HCT116 (cell line): ENCODE measurements at regions not wholly inside any gene's neighbourhood (a gene's known extent, or its start where the extent isn't known, plus 50 kb on each side); places are given as distances from the start of the nearest gene placed in this dataset.

Source experiments
- ATAC-seq: fragments of 200-7000 bp; cut with Tn5 transposase; 2 replicates; pipeline ENCODE4 v1.9.1; 2020; ENCODE audit warnings: mild to moderate bottlenecking, moderate library complexity
- BruUV-seq: library from RNA; stranded (reverse); fragments of 400-500 nt; replicated peaks from 2 replicates; lab custom pipeline; 2021; lab: Mats Ljungman, UMichigan
- CTCF ChIA-PET: fragments of 300-600 bp; sonication (Branson Sonifier 250); formaldehyde crosslinking; loops from one replicate; lab custom pipeline; 2021; ENCODE audit warnings: antibody characterized with exemption; lab: Charles Lee
- POLR2A ChIA-PET: fragments of 300-600, 350-600 bp; sonication (Branson Sonifier 250); formaldehyde crosslinking; loops from one replicate; lab custom pipeline; 2021; ENCODE audit warnings: antibody characterized with exemption; lab: Charles Lee
- RAD21 ChIA-PET, 2 experiments: fragments of 300-600 bp; sonication (Branson Sonifier 250); formaldehyde crosslinking; loops; one replicate each; lab custom pipeline; 2023; ENCODE audit warnings: low total read pairs in 2 of 2; ENCODE audit not compliant: uncharacterized antibody in 2 of 2, unreplicated experiment in 2 of 2, low non-redundant PET in 1 of 2; lab: Charles Lee
- DNase-seq: peaks from one replicate; pipeline ENCODE4 v3.0.0-alpha.2; 2010; ENCODE audit warnings: low read depth, low spot score
- H2AFZ ChIP-seq: fragments of 200-600 bp; shearing (Covaris generic), sonication (generic); 2 replicates; pipeline ENCODE4 v1.6.1; 2017; ENCODE audit warnings: low read depth, mixed run types, mixed read lengths, antibody characterized with exemption, low read length; ENCODE audit not compliant: poor library complexity, severe bottlenecking
- H3K27ac ChIP-seq: 2 replicates; pipeline ENCODE4 v1.5.1; 2012; ENCODE audit warnings: low read depth, low read length
- H3K27me3 ChIP-seq: fragments of 200-600 bp; sonication (generic); 2 replicates; pipeline ENCODE4 v1.6.1; 2016; ENCODE audit warnings: mixed run types, low read length, mixed read lengths; ENCODE audit not compliant: insufficient read depth
- H3K36me3 ChIP-seq, 2 experiments: fragments of 200-500 bp in 1 of 2; fragments of 200-600 bp in 1 of 2; sonication (Bioruptor generic) in 1 of 2; sonication (generic) in 1 of 2; 2 replicates each; pipeline versions ENCODE4 v1.5.1 to v1.6.1; 2014 to 2016; ENCODE audit warnings: low read length in 2 of 2, inconsistent platforms in 1 of 2, mixed read lengths in 1 of 2, mixed run types in 1 of 2; ENCODE audit not compliant: insufficient read depth in 2 of 2, control insufficient read depth in 1 of 2
- H3K4me1 ChIP-seq, 2 experiments: fragments of 200-600 bp in 1 of 2; sonication (generic) in 1 of 2; 2 replicates each; pipeline versions ENCODE4 v1.5.1 to v1.6.1; 2012 to 2017; ENCODE audit warnings: low read length in 2 of 2, inconsistent platforms in 1 of 2, mild to moderate bottlenecking in 1 of 2, mixed read lengths in 1 of 2, mixed run types in 1 of 2, moderate library complexity in 1 of 2; ENCODE audit not compliant: insufficient read depth in 2 of 2, control insufficient read depth in 1 of 2
- H3K4me2 ChIP-seq: fragments of 200-600 bp; sonication (generic); 2 replicates; pipeline ENCODE4 v1.6.1; 2017; ENCODE audit warnings: mixed run types, low read length, mixed read lengths
- H3K4me3 ChIP-seq, 2 experiments: fragments of 200-600 bp in 1 of 2; sonication (generic) in 1 of 2; replicated peaks in 1 of 2; 2 replicates each; pipeline ENCODE4 v1.5.1; 2011 to 2016; ENCODE audit warnings: low read length in 2 of 2, control low read depth in 1 of 2, low read depth in 1 of 2, mild to moderate bottlenecking in 1 of 2, mixed read lengths in 1 of 2, mixed run types in 1 of 2
- H3K79me2 ChIP-seq: fragments of 200-600 bp; sonication (generic); 2 replicates; pipeline ENCODE4 v1.6.1; 2017; ENCODE audit warnings: mild to moderate bottlenecking, mixed run types, low read length, moderate library complexity, mixed read lengths; ENCODE audit not compliant: insufficient read depth
- H3K9ac ChIP-seq: fragments of 200-600 bp; sonication (generic); 2 replicates; pipeline ENCODE4 v1.6.1; 2016; ENCODE audit warnings: low read length, mixed read lengths
- H3K9me2 ChIP-seq: fragments of 200-600 bp; sonication (generic), shearing (Covaris generic); 2 replicates; pipeline ENCODE4 v1.6.1; 2017; ENCODE audit warnings: mixed run types, mild to moderate bottlenecking, moderate library complexity; ENCODE audit not compliant: insufficient read depth
- H3K9me3 ChIP-seq, 2 experiments: fragments of 200-500 bp in 1 of 2; fragments of 200-600 bp in 1 of 2; sonication (Bioruptor generic) in 1 of 2; sonication (generic) in 1 of 2; 2 replicates each; pipeline ENCODE4 v1.6.1; 2014 to 2017; ENCODE audit warnings: low read length in 2 of 2, mixed read lengths in 2 of 2, inconsistent platforms in 1 of 2, low read depth in 1 of 2, mild to moderate bottlenecking in 1 of 2, mixed run types in 1 of 2, moderate library complexity in 1 of 2; ENCODE audit not compliant: control insufficient read depth in 1 of 2, insufficient read depth in 1 of 2
- H4K20me1 ChIP-seq: fragments of 200-600 bp; sonication (generic), shearing (Covaris generic); 2 replicates; pipeline ENCODE4 v1.6.1; 2017; ENCODE audit warnings: mixed run types, mild to moderate bottlenecking, moderate library complexity; ENCODE audit not compliant: insufficient read depth
- CBX3 ChIP-seq: IDR thresholded peaks from 2 replicates; pipeline ENCODE4 v1.6.1; 2012; ENCODE audit warnings: low read depth
- CEBPB ChIP-seq: IDR thresholded peaks from 2 replicates; pipeline ENCODE4 v1.6.1; 2012; ENCODE audit warnings: low read depth
- EGR1 ChIP-seq: IDR thresholded peaks from 2 replicates; pipeline ENCODE4 v1.6.1; 2012; ENCODE audit warnings: low read depth
- EZH2 ChIP-seq: fragments of 200-600 bp; sonication (generic); IDR thresholded peaks from 2 replicates; pipeline ENCODE4 v1.6.1; 2017; ENCODE audit warnings: antibody characterized with exemption, mixed run types
- JUND ChIP-seq: IDR thresholded peaks from 2 replicates; pipeline ENCODE4 v1.6.1; 2012
- POLR2A ChIP-seq: IDR thresholded peaks from 2 replicates; pipeline ENCODE4 v1.7.0; 2011; ENCODE audit warnings: borderline replicate concordance; ENCODE audit not compliant: insufficient read depth, insufficient read length; ENCODE audit errors: extremely low read depth
- RAD21 ChIP-seq: IDR thresholded peaks from 2 replicates; pipeline ENCODE4 v1.6.1; 2012; ENCODE audit warnings: low read depth, mild to moderate bottlenecking
- SRF ChIP-seq: IDR thresholded peaks from 2 replicates; pipeline ENCODE4 v1.6.1; 2012; ENCODE audit warnings: low read depth
- YY1 ChIP-seq: IDR thresholded peaks from 2 replicates; pipeline ENCODE4 v1.6.1; 2011; ENCODE audit warnings: low read length, low read depth, moderate library complexity, mild to moderate bottlenecking; ENCODE audit not compliant: insufficient replicate concordance; ENCODE audit errors: extremely low read depth
- ZNF274 ChIP-seq: fragments of 200-500 bp; sonication (Bioruptor generic); IDR thresholded peaks from 2 replicates; pipeline ENCODE4 v1.6.1; 2014; ENCODE audit warnings: mild to moderate bottlenecking, low read depth, low read length, inconsistent platforms
- intact Hi-C: fragments of 100-400 bp; cut with micrococcal nuclease; formaldehyde crosslinking; loops from 2 replicates; pipeline ENCODE4 v1.10.0; 2022
- TF ChIP-seq, protein P1 (sequence below), 3 experiments: fragments of 200-600 bp in 1 of 3; sonication (generic) in 1 of 3; IDR thresholded peaks in 2 of 3; conservative IDR thresholded peaks in 1 of 3; 2 replicates each; pipeline ENCODE4 v1.5.1; 2012 to 2017; ENCODE audit warnings: low read depth in 2 of 3, low read length in 2 of 3, antibody characterized with exemption in 1 of 3, borderline replicate concordance in 1 of 3, control low read depth in 1 of 3, mild to moderate bottlenecking in 1 of 3, mixed read lengths in 1 of 3, mixed run types in 1 of 3, moderate library complexity in 1 of 3; ENCODE audit not compliant: insufficient read depth in 1 of 3
- TF ChIP-seq, protein P2 (sequence below): IDR thresholded peaks from 2 replicates; pipeline ENCODE4 v1.6.1; 2012; ENCODE audit warnings: low read depth
- TF ChIP-seq, protein P3 (sequence below): IDR thresholded peaks from 2 replicates; pipeline ENCODE4 v1.6.1; 2012

DNA sequence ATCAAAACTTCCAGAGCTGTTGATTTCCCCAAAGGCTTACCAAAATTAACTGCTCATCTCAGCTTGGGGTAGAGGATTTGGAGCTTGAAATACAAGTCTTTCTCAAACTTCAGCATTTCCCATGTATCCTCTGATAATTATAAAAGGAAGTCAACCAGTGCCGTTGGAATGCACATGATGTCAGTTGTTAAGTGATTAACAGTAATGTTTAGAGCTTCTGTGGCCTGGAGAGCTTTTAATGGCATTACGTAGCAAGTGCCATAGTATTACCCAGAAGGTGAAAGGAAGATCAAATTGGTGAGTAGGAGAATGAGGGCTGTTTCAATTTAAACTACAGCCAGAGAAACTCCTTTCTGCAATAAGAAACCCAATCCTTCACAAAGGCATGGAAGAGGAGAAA, 62.5 kb upstream of the PTPRR start:
- ChIA-PET CTCF (no interaction called here), POLR2A (no interaction called here), RAD21 (no interaction called here)
- intact Hi-C loops = no loop called here
- DNase-seq = no peak
- H3K27me3 ChIP-seq = no peaks in the 10 kb centered on the region
- no TSS peak for BruUV-seq
- TF ChIP-seq JUND (no peak), CBX3 (no peak)
- TF ChIP-seq, protein P1, sequence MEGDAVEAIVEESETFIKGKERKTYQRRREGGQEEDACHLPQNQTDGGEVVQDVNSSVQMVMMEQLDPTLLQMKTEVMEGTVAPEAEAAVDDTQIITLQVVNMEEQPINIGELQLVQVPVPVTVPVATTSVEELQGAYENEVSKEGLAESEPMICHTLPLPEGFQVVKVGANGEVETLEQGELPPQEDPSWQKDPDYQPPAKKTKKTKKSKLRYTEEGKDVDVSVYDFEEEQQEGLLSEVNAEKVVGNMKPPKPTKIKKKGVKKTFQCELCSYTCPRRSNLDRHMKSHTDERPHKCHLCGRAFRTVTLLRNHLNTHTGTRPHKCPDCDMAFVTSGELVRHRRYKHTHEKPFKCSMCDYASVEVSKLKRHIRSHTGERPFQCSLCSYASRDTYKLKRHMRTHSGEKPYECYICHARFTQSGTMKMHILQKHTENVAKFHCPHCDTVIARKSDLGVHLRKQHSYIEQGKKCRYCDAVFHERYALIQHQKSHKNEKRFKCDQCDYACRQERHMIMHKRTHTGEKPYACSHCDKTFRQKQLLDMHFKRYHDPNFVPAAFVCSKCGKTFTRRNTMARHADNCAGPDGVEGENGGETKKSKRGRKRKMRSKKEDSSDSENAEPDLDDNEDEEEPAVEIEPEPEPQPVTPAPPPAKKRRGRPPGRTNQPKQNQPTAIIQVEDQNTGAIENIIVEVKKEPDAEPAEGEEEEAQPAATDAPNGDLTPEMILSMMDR (IDR thresholded peaks at IDR 0.05 in 2 of 3, conservative IDR thresholded peaks at IDR 0.05 in 1 of 3; ENCODE audit: borderline replicate concordance in 1 of 3, insufficient read depth in 1 of 3, low read depth in 2 of 3, low read length in 2 of 3) = no peak
- no peak overlapping the region for H3K4me3 ChIP-seq
- no peaks in the 10 kb centered on the region for H3K4me1 ChIP-seq
- no peaks in the 10 kb centered on the region for H3K9me3 ChIP-seq
- H3K9ac ChIP-seq = no peak overlapping the region
- no peaks in the 10 kb centered on the region for H3K36me3 ChIP-seq
- no peak overlapping the region for H3K4me2 ChIP-seq
- H2AFZ ChIP-seq = no peak overlapping the region
- H3K79me2 ChIP-seq = no peaks in the 10 kb centered on the region
- H3K9me2 ChIP-seq = no peaks in the 10 kb centered on the region
- no peak overlapping the region for H3K27ac ChIP-seq
- no peaks in the 10 kb centered on the region for H4K20me1 ChIP-seq
- ATAC-seq = no peak

DNA sequence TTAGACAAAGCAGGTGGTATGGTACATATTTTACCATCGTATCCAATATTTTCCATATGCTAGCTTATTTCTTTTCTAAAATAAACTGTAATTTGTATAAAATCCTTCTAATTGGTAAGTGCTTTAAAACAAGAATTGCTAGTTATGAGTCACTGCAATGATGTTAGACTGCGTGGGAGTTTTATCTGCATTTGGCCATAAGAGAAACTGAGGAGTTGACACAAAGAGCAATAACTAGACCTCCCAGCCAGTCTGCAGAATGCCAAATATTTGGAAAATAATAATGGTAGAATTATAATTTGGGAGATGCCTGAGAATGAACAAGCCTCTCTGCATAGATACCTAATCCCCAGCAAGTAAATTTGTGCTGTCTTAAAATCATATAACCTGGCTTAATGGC, 61.7 kb upstream of the PTPRR start:
- no peak for ATAC-seq
- 0 out of 2 replicates have a peak, but pooled peaks cover 3% of the 10 kb centered on the region for H3K9me2 ChIP-seq
- no peaks in the 10 kb centered on the region for H3K36me3 ChIP-seq
- BruUV-seq = no TSS peak
- H3K27ac ChIP-seq = no peak overlapping the region
- H3K9ac ChIP-seq = no peak overlapping the region
- no peaks in the 10 kb centered on the region for H3K9me3 ChIP-seq
- H3K27me3 ChIP-seq = no peaks in the 10 kb centered on the region
- ChIA-PET POLR2A (no interaction called here), CTCF (no interaction called here), RAD21 (no interaction called here)
- no peaks in the 10 kb centered on the region for H3K4me1 ChIP-seq
- intact Hi-C loops = no loop called here
- no peak for DNase-seq
- no peaks in the 10 kb centered on the region for H4K20me1 ChIP-seq
- no peak overlapping the region for H3K4me3 ChIP-seq
- no peaks in the 10 kb centered on the region for H3K79me2 ChIP-seq
- H3K4me2 ChIP-seq = no peak overlapping the region
- H2AFZ ChIP-seq = no peak overlapping the region
- TF ChIP-seq YY1 (no peak), ZNF274 (no peak), CBX3 (no peak), EZH2 (no peak), JUND (no peak), CEBPB (no peak), EGR1 (no peak), SRF (no peak), RAD21 (no peak), POLR2A (no peak)
- TF ChIP-seq, protein P2, sequence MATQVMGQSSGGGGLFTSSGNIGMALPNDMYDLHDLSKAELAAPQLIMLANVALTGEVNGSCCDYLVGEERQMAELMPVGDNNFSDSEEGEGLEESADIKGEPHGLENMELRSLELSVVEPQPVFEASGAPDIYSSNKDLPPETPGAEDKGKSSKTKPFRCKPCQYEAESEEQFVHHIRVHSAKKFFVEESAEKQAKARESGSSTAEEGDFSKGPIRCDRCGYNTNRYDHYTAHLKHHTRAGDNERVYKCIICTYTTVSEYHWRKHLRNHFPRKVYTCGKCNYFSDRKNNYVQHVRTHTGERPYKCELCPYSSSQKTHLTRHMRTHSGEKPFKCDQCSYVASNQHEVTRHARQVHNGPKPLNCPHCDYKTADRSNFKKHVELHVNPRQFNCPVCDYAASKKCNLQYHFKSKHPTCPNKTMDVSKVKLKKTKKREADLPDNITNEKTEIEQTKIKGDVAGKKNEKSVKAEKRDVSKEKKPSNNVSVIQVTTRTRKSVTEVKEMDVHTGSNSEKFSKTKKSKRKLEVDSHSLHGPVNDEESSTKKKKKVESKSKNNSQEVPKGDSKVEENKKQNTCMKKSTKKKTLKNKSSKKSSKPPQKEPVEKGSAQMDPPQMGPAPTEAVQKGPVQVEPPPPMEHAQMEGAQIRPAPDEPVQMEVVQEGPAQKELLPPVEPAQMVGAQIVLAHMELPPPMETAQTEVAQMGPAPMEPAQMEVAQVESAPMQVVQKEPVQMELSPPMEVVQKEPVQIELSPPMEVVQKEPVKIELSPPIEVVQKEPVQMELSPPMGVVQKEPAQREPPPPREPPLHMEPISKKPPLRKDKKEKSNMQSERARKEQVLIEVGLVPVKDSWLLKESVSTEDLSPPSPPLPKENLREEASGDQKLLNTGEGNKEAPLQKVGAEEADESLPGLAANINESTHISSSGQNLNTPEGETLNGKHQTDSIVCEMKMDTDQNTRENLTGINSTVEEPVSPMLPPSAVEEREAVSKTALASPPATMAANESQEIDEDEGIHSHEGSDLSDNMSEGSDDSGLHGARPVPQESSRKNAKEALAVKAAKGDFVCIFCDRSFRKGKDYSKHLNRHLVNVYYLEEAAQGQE = no peak
- TF ChIP-seq, protein P3, sequence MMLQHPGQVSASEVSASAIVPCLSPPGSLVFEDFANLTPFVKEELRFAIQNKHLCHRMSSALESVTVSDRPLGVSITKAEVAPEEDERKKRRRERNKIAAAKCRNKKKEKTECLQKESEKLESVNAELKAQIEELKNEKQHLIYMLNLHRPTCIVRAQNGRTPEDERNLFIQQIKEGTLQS = no peak
- TF ChIP-seq, protein P1 (IDR thresholded peaks at IDR 0.05 in 2 of 3, conservative IDR thresholded peaks at IDR 0.05 in 1 of 3; ENCODE audit: borderline replicate concordance in 1 of 3, insufficient read depth in 1 of 3, low read depth in 2 of 3, low read length in 2 of 3) = no peak
